ENCODE measurements at regions not wholly inside any gene's neighbourhood (a gene's known extent, or its start where the extent isn't known, plus 50 kb on each side); places are given as distances from the start of the nearest gene placed in this dataset.
"Not testable (repeated sequence)": the region's sequence is repeated elsewhere in the genome, so short reads cannot be mapped to it uniquely, and the experiment has no call there.

GRCh38 chr10:34957531-34957930 lies 132.6 kb downstream of the CUL2 start:
- DNase-seq (ENCODE audit: low read depth): no peak
- no peak for TF ChIP-seq POLR2A (IDR thresholded peaks at IDR 0.05; ENCODE audit: extremely low read depth, insufficient read length)
- TF ChIP-seq MAX (IDR thresholded peaks at IDR 0.05; ENCODE audit: low read depth, low read length): no peak
- TF ChIP-seq CTCF (IDR thresholded peaks at IDR 0.05; ENCODE audit: low read depth, low read length): no peak
- TF ChIP-seq MYC (IDR thresholded peaks at IDR 0.05; ENCODE audit: low read depth, low read length): no peak
- H3K4me3 ChIP-seq (ENCODE audit: low read depth, low read length): no peak overlapping the region

- no peak overlapping the region for H3K4me3 ChIP-seq (ENCODE audit: low read depth, low read length)
- DNase-seq (ENCODE audit: low read depth): peak; percentile 52
- TF ChIP-seq MAX (IDR thresholded peaks at IDR 0.05; ENCODE audit: low read depth, low read length): no peak
- no peak for TF ChIP-seq POLR2A (IDR thresholded peaks at IDR 0.05; ENCODE audit: extremely low read depth, insufficient read length)
- TF ChIP-seq CTCF (IDR thresholded peaks at IDR 0.05; ENCODE audit: low read depth, low read length): peak; percentile 2
- TF ChIP-seq MYC (IDR thresholded peaks at IDR 0.05; ENCODE audit: low read depth, low read length): no peak
These were observed 133.4 kb downstream of the CUL2 start for GRCh38 chr10:34956756-34957155.

- H3K4me3 ChIP-seq (ENCODE audit: low read depth, low read length): no peak overlapping the region
- peak; percentile 20 for DNase-seq (ENCODE audit: low read depth)
- no peak for TF ChIP-seq POLR2A (IDR thresholded peaks at IDR 0.05; ENCODE audit: extremely low read depth, insufficient read length)
- TF ChIP-seq MAX (IDR thresholded peaks at IDR 0.05; ENCODE audit: low read depth, low read length): no peak
- TF ChIP-seq MYC (IDR thresholded peaks at IDR 0.05; ENCODE audit: low read depth, low read length): no peak
- TF ChIP-seq CTCF (IDR thresholded peaks at IDR 0.05; ENCODE audit: low read depth, low read length): no peak
These were observed 134.8 kb downstream of the CUL2 start for GRCh38 chr10:34955391-34955790.

- H3K4me3 ChIP-seq (ENCODE audit: low read depth, low read length): no peak overlapping the region
- no peak for DNase-seq (ENCODE audit: low read depth)
- TF ChIP-seq MYC (IDR thresholded peaks at IDR 0.05; ENCODE audit: low read depth, low read length): no peak
- no peak for TF ChIP-seq POLR2A (IDR thresholded peaks at IDR 0.05; ENCODE audit: extremely low read depth, insufficient read length)
These were observed 136.0 kb downstream of the CUL2 start for GRCh38 chr10:34954142-34954541.

- H3K4me3 ChIP-seq (ENCODE audit: low read depth, low read length); DNase-seq (ENCODE audit: low read depth): not testable (repeated sequence)
These were observed 136.3 kb upstream of the PARD3 start for GRCh38 chr10:34951263-34951887.

GRCh38 chr10:34945951-34946522 lies 130.9 kb upstream of the PARD3 start:
- H3K4me3 ChIP-seq (ENCODE audit: low read depth, low read length); DNase-seq (ENCODE audit: low read depth): not testable (repeated sequence)

GRCh38 chr10:34941471-34942357 lies 126.6 kb upstream of the PARD3 start:
- TF ChIP-seq CTCF (IDR thresholded peaks at IDR 0.05; ENCODE audit: low read depth, low read length): no peak
- no peak for TF ChIP-seq MYC (IDR thresholded peaks at IDR 0.05; ENCODE audit: low read depth, low read length)
- TF ChIP-seq MAX (IDR thresholded peaks at IDR 0.05; ENCODE audit: low read depth, low read length): no peak
- TF ChIP-seq POLR2A (IDR thresholded peaks at IDR 0.05; ENCODE audit: extremely low read depth, insufficient read length): no peak
- DNase-seq (ENCODE audit: low read depth): peak; percentile 24
- H3K4me3 ChIP-seq (ENCODE audit: low read depth, low read length): no peak overlapping the region
